ENCODE measurements at regions not wholly inside any gene's neighbourhood (a gene's known extent, or its start where the extent isn't known, plus 50 kb on each side); places are given as distances from the start of the nearest gene placed in this dataset.
"Not testable (repeated sequence)": the region's sequence is repeated elsewhere in the genome, so short reads cannot be mapped to it uniquely, and the experiment has no call there.

GRCh38 chr2:210861038-210861665, 304.8 kb downstream of the CPS1 start:
- DNase-seq = no peak

GRCh38 chr2:210862283-210863065, 306.1 kb downstream of the CPS1 start:
- no peak for DNase-seq

DNA sequence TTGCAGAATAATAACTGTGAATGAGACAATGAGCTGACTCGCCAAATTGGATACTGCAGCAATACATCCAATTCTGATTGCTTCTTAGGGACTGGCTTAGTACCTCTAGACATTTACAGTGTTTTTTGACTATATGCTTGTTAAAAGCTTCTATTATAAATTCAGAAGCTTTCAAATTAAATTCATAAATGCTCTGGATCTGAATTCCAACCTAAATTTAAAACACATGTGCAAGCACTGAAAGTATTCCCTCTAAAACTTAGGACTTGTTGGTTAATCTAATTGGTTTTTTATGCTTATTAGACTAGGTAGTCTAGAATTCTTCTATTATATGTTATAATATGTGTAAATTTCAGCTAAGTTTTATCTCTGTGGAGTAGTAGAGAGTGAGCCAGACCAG, 306.9 kb downstream of the CPS1 start:
- no peak for DNase-seq

DNA sequence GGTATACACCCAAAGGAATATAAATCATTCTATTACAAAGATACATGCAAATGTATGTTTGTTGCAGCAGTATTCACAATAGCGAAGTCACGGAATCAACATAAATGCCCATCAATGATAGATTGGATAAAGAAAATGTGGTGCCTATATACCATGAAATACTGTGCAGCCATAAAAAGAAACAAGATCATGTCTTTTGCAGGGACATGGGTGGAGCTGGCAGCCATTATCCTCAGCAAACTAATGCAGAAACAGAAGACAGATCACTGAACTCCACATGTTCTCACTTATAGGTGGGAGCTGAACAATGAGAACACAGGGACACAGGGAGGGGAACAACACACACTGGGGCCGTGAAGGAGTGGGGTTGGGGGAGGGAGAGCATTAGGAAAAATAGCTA, 315.2 kb downstream of the CPS1 start:
- DNase-seq = not testable (repeated sequence)

DNA sequence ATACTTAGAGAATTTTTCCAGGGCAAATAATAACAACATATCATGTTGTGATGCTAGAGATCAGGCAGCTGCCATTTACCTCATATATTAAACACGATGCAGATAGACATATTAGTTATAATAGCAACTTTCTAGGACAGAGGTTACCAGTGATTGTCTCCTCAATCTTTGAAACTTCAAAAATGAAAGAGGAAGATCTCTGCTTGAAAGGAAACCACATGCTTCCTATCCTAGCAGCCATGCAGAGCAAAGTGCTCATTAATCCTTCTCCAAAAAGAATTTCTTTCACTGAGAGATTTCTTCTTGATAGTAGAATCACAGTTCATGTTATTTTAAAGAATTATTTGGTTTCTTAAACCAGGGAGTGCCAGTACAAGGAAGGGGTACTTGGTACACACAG, 317.2 kb downstream of the CPS1 start:
- no peak for DNase-seq

DNA sequence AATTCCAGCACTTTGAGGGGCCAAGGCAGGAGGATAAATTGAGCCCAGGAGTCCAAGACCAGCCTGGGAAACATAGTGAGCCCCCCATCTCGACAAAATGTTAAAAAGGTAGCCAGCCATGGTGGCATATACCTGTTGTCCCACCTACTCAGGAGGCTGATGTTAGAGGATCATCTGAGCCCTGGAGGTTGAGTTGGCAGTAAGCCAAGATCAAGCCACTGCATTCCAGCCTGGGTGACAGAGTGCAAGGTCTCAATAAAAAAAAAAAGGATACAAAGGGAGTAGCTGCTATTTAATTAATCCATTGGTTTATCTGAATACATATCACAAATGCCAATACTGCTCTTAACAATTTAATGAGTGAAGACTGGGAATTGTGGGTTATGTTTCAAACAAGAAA, 327.8 kb downstream of the CPS1 start:
- no peak for DNase-seq

DNA sequence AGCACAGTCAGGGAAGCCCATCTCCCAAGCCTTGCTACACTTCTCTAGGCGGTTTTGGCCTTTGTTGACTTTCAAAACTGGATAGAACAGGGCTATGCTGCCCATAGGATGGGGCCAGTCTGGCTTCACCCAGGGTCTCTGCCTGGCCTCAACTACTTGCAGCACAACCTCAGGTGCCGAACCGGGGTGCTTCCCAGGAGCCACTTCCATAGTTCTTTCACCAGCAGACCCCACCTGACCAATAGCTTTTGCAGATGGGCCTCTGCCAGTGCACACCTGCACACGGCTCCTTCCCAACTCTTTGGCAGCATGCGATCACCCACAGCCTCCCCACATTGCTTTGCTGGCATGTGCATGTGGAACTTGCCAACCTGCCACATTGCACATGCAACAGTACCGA, 331.6 kb downstream of the CPS1 start:
- DNase-seq = no peak

- no peak for DNase-seq
Measured at GRCh38 chr2:210895132-210895531, 338.7 kb downstream of the CPS1 start.

GRCh38 chr2:210899131-210899530, 342.7 kb downstream of the CPS1 start:
- DNase-seq = no peak

GRCh38 chr2:210901326-210901725, 344.9 kb downstream of the CPS1 start:
- DNase-seq = no peak

DNA sequence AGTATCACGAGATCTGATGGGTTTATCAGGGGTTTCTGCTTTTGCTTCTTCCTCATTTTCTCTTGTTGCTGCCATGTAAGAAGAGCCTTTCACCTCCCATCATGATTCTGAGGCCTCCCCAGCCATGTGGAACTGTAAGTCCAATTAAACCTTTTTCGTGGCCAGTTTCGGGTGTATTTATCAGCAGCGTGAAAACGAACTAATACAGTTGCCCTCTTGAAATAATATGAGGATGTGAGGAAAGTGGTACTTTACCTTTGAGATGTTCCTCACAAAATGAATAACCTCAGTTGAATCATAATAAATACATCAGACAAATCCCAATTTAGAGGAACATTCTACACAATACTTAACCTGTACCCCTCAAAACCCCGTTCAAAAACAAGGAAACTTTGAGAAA, 356.4 kb downstream of the CPS1 start:
- DNase-seq = no peak

GRCh38 chr2:210913461-210913860, 357.1 kb downstream of the CPS1 start:
- DNase-seq = no peak

DNA sequence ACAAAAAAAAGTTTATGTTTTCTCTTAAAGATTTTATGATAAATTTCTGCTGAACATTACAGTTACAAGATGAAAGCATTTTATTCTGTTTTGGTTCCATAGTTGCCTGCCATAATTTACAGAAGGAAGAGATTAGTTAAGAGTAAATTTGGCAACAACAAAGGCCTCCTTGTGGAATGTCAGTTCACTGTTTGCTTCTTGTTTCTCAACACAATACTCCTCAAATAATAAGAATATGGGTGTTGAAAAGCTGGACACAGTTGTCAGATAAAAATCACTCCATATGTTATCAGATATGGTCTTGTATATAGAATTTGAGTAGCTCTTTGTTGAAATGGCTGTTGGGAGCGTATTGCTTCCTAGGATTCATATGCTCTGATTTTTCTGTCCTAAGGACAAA, 359.5 kb downstream of the CPS1 start:
- no peak for DNase-seq

DNA sequence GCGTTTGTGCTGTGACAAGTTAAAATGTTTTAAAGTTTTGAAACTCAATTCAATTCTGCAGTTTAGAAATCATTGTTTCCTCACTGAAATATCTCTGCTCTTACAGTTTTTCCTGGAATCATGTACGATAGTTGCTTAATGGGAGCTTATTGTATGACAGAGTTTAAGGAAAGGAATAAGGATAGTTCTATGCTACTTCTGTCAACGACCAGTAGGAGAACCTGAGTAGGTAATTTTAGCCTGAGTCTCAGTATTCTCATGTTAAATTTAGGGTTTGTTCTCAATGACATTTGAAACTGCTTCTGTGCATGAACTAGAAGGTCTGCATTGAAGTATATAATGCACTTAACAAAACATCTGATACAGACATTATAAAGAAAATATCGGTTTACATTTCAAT, 361.1 kb downstream of the CPS1 start:
- DNase-seq = no peak

DNA sequence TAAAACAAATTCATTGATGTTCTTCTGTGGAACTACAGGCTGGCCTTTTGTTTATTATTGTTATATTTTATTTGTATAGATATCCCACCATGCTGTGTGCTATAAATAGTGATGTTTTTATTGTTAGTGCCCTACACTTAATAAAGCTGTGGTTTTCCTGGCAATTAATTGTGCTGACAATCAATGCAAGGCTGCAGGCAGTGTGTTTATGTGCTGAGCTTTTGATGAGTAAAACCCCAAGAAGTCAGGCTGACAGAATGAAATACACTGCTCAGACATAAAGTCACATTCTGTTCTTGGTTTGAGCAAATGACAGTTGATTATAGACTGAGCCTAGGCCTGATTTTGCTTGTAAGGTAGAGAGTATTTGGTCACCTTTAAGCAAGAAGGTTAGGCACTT, 362.7 kb downstream of the CPS1 start:
- no peak for DNase-seq

GRCh38 chr2:210922419-210922818, 366.0 kb downstream of the CPS1 start:
- DNase-seq = no peak

DNA sequence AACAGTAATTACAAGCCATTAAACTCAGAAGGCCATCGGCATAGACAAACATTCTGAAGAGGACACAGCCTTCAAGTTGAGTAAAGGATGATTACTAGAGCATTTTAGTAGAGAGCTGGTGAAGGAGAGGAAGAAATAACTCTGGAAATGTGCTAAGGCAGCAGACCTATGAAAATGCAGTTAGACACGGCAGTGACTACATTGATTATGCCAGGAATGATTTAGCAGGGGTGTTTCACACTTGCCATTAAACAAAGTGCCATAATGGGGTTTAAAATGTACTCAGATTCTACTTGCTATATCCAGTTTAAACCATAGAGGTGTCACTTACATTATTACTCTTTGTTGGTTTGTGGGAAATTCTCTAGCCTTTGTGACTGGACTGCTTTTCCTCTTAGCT, 372.3 kb downstream of the CPS1 start:
- DNase-seq = no peak

GRCh38 chr2:210938228-210938627, 381.8 kb downstream of the CPS1 start:
- DNase-seq = no peak

GRCh38 chr2:210946395-210946794, 390.0 kb downstream of the CPS1 start:
- no peak for DNase-seq

DNA sequence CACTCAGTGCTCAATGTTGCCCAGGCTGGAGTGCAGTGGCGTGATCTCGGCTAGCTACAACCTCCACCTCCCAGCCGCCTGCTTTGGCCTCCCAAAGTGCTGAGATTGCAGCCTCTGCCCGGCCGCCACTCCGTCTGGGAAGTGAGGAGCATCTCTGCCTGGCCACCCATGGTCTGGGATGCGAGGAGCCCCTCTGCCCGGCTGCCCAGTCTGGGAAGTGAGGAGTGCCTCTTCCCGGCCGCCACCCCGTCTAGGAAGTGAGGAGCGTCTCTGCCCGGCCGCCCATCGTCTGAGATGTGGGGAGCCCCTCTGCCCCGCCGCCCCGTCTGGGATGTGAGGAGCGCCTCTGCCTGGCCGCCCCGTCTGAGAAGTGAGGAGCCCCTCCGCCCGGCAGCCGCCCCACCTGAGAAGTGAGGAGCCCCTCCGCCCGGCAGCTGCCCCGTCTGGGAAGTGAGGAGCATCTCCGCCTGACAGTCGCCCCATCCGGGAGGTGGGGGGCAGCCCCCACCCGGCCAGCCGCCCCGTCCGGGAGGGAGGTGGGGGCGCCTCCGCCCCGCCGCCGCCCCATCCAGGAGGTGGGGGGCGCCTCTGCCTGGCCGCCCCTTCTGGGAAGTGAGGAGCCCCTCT, 394.1 kb downstream of the CPS1 start:
- not testable (repeated sequence) for DNase-seq

- no peak for DNase-seq
Measured at GRCh38 chr2:210954386-210954907, 398.0 kb downstream of the CPS1 start.

DNA sequence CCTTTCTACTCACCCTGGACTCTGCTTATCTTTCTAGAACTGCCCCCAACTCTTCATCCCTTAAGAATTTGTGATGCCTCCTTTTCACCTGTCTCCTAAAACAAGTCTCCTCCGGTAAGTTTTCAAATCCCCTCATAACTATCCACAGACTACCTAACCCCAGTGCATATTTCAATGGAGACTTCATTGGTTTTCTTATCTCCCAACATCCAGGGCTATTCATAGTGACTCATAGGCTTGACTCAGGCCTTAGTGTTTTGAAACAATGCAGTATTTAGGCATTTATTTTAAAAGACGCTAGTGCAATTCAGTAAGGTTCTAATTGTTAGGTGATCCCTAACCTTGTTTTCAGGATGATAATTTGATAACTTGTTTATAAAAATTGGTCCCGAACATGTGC, 399.2 kb downstream of the CPS1 start:
- DNase-seq = no peak

DNA sequence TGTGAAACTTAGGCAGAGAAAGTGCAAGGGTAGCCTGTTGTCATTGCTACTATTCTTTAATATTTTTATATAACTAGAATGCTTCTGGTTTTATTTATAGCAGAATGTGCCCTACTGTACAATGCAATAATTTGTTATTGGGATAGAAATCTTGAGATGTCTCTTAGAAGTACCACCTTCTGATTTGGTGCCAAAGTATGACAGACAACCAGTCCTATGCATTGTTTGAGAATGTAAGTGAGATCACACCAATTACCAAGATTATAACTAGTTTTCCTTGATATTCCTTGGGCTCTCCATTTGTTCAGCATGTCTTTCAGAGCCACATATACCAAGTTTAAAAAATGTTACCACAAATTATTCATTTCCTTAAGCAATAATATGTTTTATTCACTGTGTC, 399.7 kb downstream of the CPS1 start:
- DNase-seq = no peak

DNA sequence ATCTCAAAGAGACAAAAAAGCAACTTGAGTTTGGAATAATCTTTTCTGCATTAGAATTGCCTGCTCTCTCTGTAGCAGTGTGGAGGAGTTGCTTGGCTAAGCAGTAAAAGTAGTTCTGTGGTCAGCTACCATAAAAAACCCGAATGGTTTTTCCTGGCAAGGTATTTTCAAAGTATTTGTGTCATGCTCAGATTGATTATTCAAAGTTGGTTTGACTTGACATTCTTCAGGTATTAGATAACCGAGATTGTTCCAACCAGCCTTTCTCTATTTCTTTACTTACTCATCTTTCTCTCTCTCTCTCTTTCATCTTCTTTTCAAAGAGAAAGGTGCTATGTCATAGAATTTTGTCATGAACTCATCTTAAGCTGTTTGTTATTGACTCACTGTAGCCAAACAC, 404.9 kb downstream of the CPS1 start:
- DNase-seq = no peak

Measured in activated T-cell treated with anti-CD3 and anti-CD28 coated beads, Interleukin-2, amount 50 U/mL, for 48 hours (primary cell).